ENCODE measurements at regions not wholly inside any gene's neighbourhood (a gene's known extent, or its start where the extent isn't known, plus 50 kb on each side); places are given as distances from the start of the nearest gene placed in this dataset.

DNA sequence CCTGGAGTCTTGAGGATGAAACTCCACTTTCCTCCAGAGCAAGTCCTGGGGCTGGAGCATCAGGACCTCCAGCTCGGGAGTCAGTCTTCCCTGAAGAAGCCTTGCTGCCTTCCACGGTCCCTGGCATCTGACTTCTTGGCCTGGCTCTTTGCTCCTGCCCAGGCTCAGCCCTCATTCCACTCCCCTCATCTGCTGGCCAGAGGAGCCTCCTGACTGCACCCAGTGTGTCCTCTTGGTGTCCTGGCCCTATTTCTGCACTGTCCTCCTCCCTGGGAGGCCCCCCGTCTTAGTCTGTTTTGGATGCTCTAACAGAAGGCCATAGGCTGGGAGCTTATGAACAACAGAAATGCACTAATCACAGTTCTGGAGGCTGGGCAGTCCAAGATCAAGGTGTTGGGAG lies 231.5 kb downstream of the LOXHD1 start:
- no peak overlapping the region for H3K4me2 ChIP-seq
- intact Hi-C loops (cut with micrococcal nuclease; ENCODE audit: unreplicated experiment): no loop called here
- POLR2A ChIA-PET (ENCODE audit: unreplicated experiment): no interaction called here

DNA sequence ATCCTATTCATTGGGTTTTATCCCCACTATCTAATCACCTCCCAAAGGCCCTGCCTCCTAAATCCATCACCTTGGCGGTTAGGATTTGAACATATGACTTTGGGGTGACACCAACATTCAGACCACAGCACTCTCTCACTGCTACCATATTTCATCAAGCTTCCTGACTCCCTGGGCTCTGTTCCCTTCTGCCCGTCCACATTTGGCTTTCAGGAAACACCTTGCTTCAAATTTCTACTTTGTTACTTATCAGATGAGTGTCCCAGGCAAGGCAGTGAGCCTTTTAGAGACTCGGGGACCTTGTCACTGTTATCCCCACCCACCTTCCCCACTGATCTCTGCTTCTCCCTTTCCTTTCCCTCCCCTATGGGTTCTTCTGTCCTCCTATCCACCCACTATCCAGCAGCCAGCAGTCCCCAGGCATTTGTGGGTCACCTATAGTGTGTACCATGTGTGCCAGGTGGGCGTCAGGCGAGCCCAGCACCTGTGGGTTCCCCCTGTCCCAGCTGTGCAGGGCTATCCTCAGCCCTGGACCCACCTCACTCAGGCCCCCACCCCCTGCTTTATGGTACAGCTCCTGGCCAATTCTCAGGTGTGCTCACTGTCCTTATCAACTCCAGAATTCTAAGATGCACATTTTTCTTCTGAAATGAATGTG lies 230.9 kb downstream of the LOXHD1 start:
- no TSS peak for BruUV-seq (replicated peaks)
- H3K27ac ChIP-seq: no peak overlapping the region
- H3K4me2 ChIP-seq: no peak overlapping the region
- peaks cover 25% of the 10 kb centered on the region; the same call in 1 of the 2 replicates for H4K20me1 ChIP-seq (ENCODE audit: insufficient read depth)
- H3K9me2 ChIP-seq (ENCODE audit: insufficient read depth): no peaks in the 10 kb centered on the region
- H3K9me3 ChIP-seq (ENCODE audit: insufficient read depth, low read depth): no peaks in the 10 kb centered on the region
- DNase-seq: no peak
- TF ChIP-seq EZH2 (IDR thresholded peaks at IDR 0.05; ENCODE audit: low read depth) (no peak), CTCF (conservative IDR thresholded peaks at IDR 0.05) (no peak)
- H2AFZ ChIP-seq: no peak overlapping the region
- H3K4me3 ChIP-seq: no peak overlapping the region
- ChIA-PET POLR2A (ENCODE audit: unreplicated experiment) (no interaction called here), CTCF (no interaction called here)
- no peaks in the 10 kb centered on the region for H3K79me2 ChIP-seq (ENCODE audit: low read depth)
- H3K4me1 ChIP-seq (replicated peaks; ENCODE audit: insufficient read depth): peaks cover 17% of the 10 kb centered on the region
- H3F3A ChIP-seq (ENCODE audit: insufficient read depth, low read depth): peaks cover 7% of the 10 kb centered on the region
- H3K36me3 ChIP-seq (ENCODE audit: low read depth): no peaks in the 10 kb centered on the region
- H3K27me3 ChIP-seq (ENCODE audit: insufficient read depth, low read depth): no peaks in the 10 kb centered on the region
- intact Hi-C loops (cut with micrococcal nuclease; ENCODE audit: unreplicated experiment): no loop called here

More for the DNA sequence above, 231.5 kb downstream of the LOXHD1 start:
- TF ChIP-seq CTCF (conservative IDR thresholded peaks at IDR 0.05): no peak
- no peak for TF ChIP-seq EZH2 (IDR thresholded peaks at IDR 0.05; ENCODE audit: low read depth)
- no TSS peak for BruUV-seq (replicated peaks)
- Histone ChIP-seq H4K20me1 (ENCODE audit: insufficient read depth) (peaks cover 23% of the 10 kb centered on the region; the same call in 1 of the 2 replicates), H3K9me2 (ENCODE audit: insufficient read depth) (no peaks in the 10 kb centered on the region), H3K27ac (no peak overlapping the region), H3K4me1 (replicated peaks; ENCODE audit: insufficient read depth) (peaks cover 17% of the 10 kb centered on the region), H3F3A (ENCODE audit: insufficient read depth, low read depth) (peaks cover 7% of the 10 kb centered on the region), H3K79me2 (ENCODE audit: low read depth) (no peaks in the 10 kb centered on the region), H3K9me3 (ENCODE audit: insufficient read depth, low read depth) (no peaks in the 10 kb centered on the region), H3K36me3 (ENCODE audit: low read depth) (no peaks in the 10 kb centered on the region; the same call in 1 of the 2 replicates), H2AFZ (no peak overlapping the region), H3K4me3 (no peak overlapping the region), H3K27me3 (ENCODE audit: insufficient read depth, low read depth) (no peaks in the 10 kb centered on the region)
- CTCF ChIA-PET: no interaction called here
- no peak for DNase-seq

DNA sequence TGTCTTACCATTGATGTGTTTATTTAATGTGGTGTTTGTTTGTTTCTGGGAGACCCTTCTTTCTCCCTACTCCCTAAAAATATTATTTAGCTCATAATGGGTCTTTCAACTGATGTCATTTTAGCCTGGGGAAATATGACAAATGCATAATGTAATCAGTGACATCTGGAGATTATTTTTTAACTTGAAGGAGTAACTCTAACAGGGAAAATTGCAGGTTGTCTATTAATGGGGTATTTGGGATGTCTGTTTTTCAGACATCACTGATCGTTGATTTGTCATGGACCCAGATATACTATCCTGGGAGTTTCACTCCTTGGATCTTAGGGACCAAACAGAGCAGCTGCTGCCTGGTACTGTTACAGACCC lies 230.4 kb downstream of the LOXHD1 start:
- peaks cover 25% of the 10 kb centered on the region; the same call in 1 of the 2 replicates for H4K20me1 ChIP-seq (ENCODE audit: insufficient read depth)
- no peak for TF ChIP-seq CTCF (conservative IDR thresholded peaks at IDR 0.05)
- POLR2A ChIA-PET (ENCODE audit: unreplicated experiment): no interaction called here
- no peaks in the 10 kb centered on the region for H3K79me2 ChIP-seq (ENCODE audit: low read depth)
- no peaks in the 10 kb centered on the region for H3K27me3 ChIP-seq (ENCODE audit: insufficient read depth, low read depth)
- H3K4me1 ChIP-seq (replicated peaks; ENCODE audit: insufficient read depth): peaks cover 17% of the 10 kb centered on the region
- intact Hi-C loops (cut with micrococcal nuclease; ENCODE audit: unreplicated experiment): no loop called here
- CTCF ChIA-PET: no interaction called here
- DNase-seq: no peak
- no TSS peak for BruUV-seq (replicated peaks)
- H3K4me3 ChIP-seq: no peak overlapping the region
- H2AFZ ChIP-seq: no peak overlapping the region
- H3F3A ChIP-seq (ENCODE audit: insufficient read depth, low read depth): peaks cover 7% of the 10 kb centered on the region
- no peak overlapping the region for H3K27ac ChIP-seq
- H3K4me2 ChIP-seq: no peak overlapping the region
- H3K9me3 ChIP-seq (ENCODE audit: insufficient read depth, low read depth): no peaks in the 10 kb centered on the region
- no peaks in the 10 kb centered on the region for H3K9me2 ChIP-seq (ENCODE audit: insufficient read depth)
- H3K36me3 ChIP-seq (ENCODE audit: low read depth): no peaks in the 10 kb centered on the region
